AG04450 (cell line): ENCODE measurements at regions not wholly inside any gene's neighbourhood (a gene's known extent, or its start where the extent isn't known, plus 50 kb on each side); places are given as distances from the start of the nearest gene placed in this dataset.

Source experiments
- CTCF ChIA-PET: fragments of 300-600, 350-600 bp; formaldehyde crosslinking; extraction: SDS; loops from one replicate; lab custom pipeline; 2022; ENCODE audit warnings: antibody characterized with exemption, inconsistent platforms; lab: Charles Lee
- POLR2A ChIA-PET: fragments of 350-600 bp; formaldehyde crosslinking; extraction: SDS; loops from one replicate; lab custom pipeline; 2021; ENCODE audit warnings: antibody characterized with exemption, inconsistent platforms; lab: Yijun Ruan, JAX
- DNase-seq: peaks from one replicate; pipeline ENCODE4 v3.0.0-alpha.2; 2011; ENCODE audit warnings: low read depth, low spot score
- H3K27ac ChIP-seq: one replicate; pipeline ENCODE4 v1.5.1; 2012; ENCODE audit warnings: low read depth, low read length, control low read depth
- H3K27me3 ChIP-seq: one replicate; pipeline ENCODE4 v1.6.0; 2012; ENCODE audit warnings: low read length; ENCODE audit not compliant: control insufficient read depth, insufficient read depth
- H3K4me3 ChIP-seq: 2 replicates; pipeline ENCODE4 v1.5.1; 2011; ENCODE audit warnings: mild to moderate bottlenecking, low read depth, low read length, control low read depth
- H3K9me3 ChIP-seq: 2 replicates; pipeline ENCODE4 v1.5.1; 2012; ENCODE audit warnings: low read length; ENCODE audit not compliant: control insufficient read depth, insufficient read depth
- TF ChIP-seq, protein P1 (sequence below): IDR thresholded peaks from 2 replicates; pipeline ENCODE4 v1.5.1; 2011; ENCODE audit warnings: low read depth, low read length, control low read depth, inconsistent platforms

DNA sequence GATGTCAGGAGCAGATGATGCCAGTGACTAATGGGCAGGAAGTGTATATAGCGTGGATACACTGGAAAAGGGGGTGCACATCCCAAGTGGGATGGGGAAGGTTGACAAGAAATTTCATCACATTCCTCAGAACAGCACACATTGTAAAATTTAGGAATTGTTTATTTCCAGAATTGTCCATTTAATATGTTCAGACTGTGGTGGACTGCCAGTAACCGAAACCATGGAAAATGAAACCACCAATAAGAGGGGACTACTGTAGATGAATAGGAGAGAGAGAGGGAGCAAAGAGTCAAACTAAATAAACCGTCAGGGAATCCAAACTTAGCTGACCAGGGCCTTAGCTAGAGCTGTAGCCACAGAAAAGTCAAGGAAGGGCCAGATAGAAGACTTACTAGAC is 164.4 kb upstream of the PRDM1 start:
- DNase-seq, result no peak
- CTCF ChIA-PET, result no interaction called here
- Histone ChIP-seq H3K4me3 (no peak overlapping the region), H3K27ac (no peak overlapping the region), H3K27me3 (no peaks in the 10 kb centered on the region), H3K9me3 (no peaks in the 10 kb centered on the region)
- TF ChIP-seq, protein P1, sequence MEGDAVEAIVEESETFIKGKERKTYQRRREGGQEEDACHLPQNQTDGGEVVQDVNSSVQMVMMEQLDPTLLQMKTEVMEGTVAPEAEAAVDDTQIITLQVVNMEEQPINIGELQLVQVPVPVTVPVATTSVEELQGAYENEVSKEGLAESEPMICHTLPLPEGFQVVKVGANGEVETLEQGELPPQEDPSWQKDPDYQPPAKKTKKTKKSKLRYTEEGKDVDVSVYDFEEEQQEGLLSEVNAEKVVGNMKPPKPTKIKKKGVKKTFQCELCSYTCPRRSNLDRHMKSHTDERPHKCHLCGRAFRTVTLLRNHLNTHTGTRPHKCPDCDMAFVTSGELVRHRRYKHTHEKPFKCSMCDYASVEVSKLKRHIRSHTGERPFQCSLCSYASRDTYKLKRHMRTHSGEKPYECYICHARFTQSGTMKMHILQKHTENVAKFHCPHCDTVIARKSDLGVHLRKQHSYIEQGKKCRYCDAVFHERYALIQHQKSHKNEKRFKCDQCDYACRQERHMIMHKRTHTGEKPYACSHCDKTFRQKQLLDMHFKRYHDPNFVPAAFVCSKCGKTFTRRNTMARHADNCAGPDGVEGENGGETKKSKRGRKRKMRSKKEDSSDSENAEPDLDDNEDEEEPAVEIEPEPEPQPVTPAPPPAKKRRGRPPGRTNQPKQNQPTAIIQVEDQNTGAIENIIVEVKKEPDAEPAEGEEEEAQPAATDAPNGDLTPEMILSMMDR, result no peak
- POLR2A ChIA-PET, result no interaction called here

DNA sequence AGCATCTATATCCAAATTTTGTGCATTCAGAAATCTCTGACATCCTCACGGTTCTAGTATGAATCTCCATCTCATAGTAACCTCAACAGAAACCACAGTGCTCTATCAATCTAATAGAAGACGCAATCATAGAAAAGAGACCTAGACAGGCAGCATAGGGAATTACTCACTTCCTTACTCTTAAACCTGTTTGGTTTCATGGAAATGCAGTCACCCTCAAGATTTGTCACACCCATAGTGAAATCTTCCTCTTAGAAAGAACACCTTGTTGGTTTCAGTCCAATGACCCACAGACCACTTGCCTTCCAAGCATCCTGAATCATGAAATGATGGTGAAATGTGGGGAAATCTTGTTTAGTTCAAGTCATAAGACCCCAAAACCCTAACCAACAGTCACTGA is 166.1 kb upstream of the PRDM1 start:
- no peaks in the 10 kb centered on the region for H3K9me3 ChIP-seq
- H3K27ac ChIP-seq, result no peak overlapping the region
- H3K4me3 ChIP-seq, result no peak overlapping the region
- ChIA-PET POLR2A (no interaction called here), CTCF (no interaction called here)
- H3K27me3 ChIP-seq, result no peaks in the 10 kb centered on the region
- TF ChIP-seq, protein P1, result no peak
- DNase-seq, result no peak

DNA sequence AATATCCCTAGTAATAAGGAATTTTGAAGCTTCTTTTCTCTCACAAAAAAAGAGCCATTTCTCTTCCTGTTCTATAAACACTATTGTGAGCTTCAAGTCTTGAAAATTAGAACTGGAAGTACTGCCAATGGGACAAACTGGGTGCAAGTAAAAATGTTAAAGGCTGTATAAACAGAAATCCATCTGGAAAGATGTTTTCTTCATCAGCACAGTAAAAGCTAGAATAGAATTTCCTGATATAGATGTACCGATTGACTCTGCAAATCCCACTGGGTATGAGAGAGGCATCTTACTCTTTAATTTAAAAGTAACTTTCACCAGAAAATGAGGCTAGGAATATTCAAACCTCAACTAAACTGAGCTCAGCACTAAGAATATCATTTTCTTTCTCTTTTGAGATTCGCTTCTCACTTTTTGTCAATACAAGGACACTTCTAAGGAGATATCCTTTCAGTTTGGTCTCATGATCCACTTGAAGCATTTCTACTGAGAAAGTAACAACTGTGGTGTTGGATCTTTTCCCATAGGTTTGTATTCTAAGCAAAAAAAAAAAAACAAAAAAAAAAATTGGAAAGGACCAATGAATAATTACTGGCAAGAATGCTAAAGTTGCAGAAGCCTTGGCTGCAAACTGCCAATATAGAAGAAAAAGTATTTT is 169.0 kb upstream of the PRDM1 start:
- ChIA-PET POLR2A (no interaction called here), CTCF (interaction anchor here (0.8 kb wide), 1 partner anchor 46 kb away, joined by 3 read pairs; no protein-coding TSS in a partner anchor)
- Histone ChIP-seq H3K9me3 (no peaks in the 10 kb centered on the region), H3K27ac (no peak overlapping the region), H3K27me3 (no peaks in the 10 kb centered on the region), H3K4me3 (no peak overlapping the region)
- TF ChIP-seq, protein P1, result no peak
- DNase-seq, result no peak

DNA sequence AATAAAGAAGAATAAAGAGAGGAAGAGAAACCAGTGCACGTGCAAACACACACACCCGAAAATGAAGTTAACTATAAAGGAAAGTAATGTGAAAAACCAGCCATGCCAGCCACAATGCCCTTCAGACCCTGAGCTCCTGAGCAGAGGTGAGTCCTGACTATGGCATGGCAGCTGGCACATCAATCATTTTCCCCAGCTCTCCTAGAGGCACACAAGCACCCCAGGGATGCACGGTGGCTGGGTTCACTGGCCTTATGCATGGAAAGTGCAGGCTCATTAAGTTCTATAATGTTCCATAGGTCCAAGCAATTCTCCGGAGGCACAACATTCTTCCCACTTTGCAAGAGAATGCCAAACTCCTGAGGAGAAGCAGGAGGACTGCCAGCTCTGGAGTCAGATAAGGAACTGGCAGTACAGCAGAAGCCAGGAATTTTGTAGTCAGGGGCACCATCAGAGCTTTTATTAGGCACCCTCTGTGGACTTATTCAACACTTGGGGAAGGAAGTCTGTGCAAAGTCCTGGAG is 175.0 kb upstream of the PRDM1 start:
- CTCF ChIA-PET, result no interaction called here
- Histone ChIP-seq H3K27me3 (no peaks in the 10 kb centered on the region), H3K27ac (no peak overlapping the region), H3K4me3 (no peak overlapping the region), H3K9me3 (no peaks in the 10 kb centered on the region)
- POLR2A ChIA-PET, result no interaction called here
- no peak for DNase-seq
- TF ChIP-seq, protein P1, result no peak

DNA sequence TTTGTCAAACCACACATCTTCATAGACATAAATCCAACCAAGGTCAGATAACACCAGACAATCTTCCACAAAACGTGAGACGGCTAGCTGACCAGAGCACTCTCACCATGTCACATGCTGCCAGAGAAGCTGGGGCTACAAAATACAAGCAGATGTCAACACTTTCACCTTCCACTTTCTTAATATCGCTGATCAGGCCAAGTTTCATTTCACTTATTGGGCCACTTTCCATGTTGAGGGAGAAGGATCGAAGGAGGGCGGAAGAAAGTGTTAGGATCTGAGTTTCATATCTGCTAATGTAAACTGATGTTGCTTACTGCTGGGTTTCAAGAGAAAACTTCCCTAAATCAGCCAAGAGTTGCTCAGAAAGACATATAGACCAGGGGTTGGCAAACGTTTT is 177.0 kb upstream of the PRDM1 start:
- no peak for DNase-seq
- H3K4me3 ChIP-seq, result no peak overlapping the region
- H3K27me3 ChIP-seq, result no peaks in the 10 kb centered on the region
- H3K9me3 ChIP-seq, result no peaks in the 10 kb centered on the region
- no peak overlapping the region for H3K27ac ChIP-seq
- POLR2A ChIA-PET, result no interaction called here
- CTCF ChIA-PET, result no interaction called here
- TF ChIP-seq, protein P1, result no peak
